A673 (cell line): ENCODE measurements at regions not wholly inside any gene's neighbourhood (a gene's known extent, or its start where the extent isn't known, plus 50 kb on each side); places are given as distances from the start of the nearest gene placed in this dataset.

Experiments used
- BruUV-seq: library from RNA; stranded (reverse); fragments of 400-500 nt; replicated peaks from 2 replicates; lab custom pipeline; 2021; lab: Mats Ljungman, UMichigan
- CTCF ChIA-PET: fragments of 300-600 bp; sonication (Branson Sonifier 250); formaldehyde crosslinking; loops from one replicate; lab custom pipeline; 2022; ENCODE audit warnings: antibody characterized with exemption; lab: Charles Lee
- POLR2A ChIA-PET: fragments of 300-600 bp; sonication (Branson Sonifier 250); formaldehyde crosslinking; loops from one replicate; lab custom pipeline; 2022; ENCODE audit warnings: antibody characterized with exemption; ENCODE audit not compliant: low non-redundant PET; lab: Charles Lee
- DNase-seq: peaks from one replicate; pipeline ENCODE4 v3.0.0-alpha.2; 2015; ENCODE audit warnings: low spot score
- H3K27ac ChIP-seq: fragments of 200-600 bp; sonication (generic); 2 replicates; pipeline ENCODE4 v1.5.1; 2016; ENCODE audit warnings: mixed run types, low read depth, mild to moderate bottlenecking, mixed read lengths, antibody characterized with exemption, low read length; ENCODE audit not compliant: poor library complexity, severe bottlenecking
- H3K27me3 ChIP-seq: fragments of 200-600 bp; sonication (generic); replicated peaks from 2 replicates; pipeline ENCODE4 v1.6.1; 2017; ENCODE audit warnings: mixed run types, low read depth, mild to moderate bottlenecking, mixed read lengths, antibody characterized with exemption, low read length; ENCODE audit not compliant: insufficient read depth, poor library complexity
- H3K36me3 ChIP-seq: fragments of 200-600 bp; sonication (generic); 2 replicates; pipeline ENCODE4 v1.6.1; 2016; ENCODE audit warnings: mixed run types, mild to moderate bottlenecking, mixed read lengths, antibody characterized with exemption, low read length; ENCODE audit not compliant: insufficient read depth, poor library complexity, severe bottlenecking
- H3K4me1 ChIP-seq: fragments of 200-600 bp; sonication (generic); 2 replicates; pipeline ENCODE4 v1.6.1; 2017; ENCODE audit warnings: mixed run types, mild to moderate bottlenecking, mixed read lengths, antibody characterized with exemption, low read length; ENCODE audit not compliant: insufficient read depth, poor library complexity, severe bottlenecking
- H3K4me3 ChIP-seq: fragments of 200-600 bp; sonication (generic); 2 replicates; pipeline ENCODE4 v1.5.1; 2016; ENCODE audit warnings: low read depth, mixed run types, mild to moderate bottlenecking, mixed read lengths, low read length; ENCODE audit not compliant: poor library complexity, severe bottlenecking
- H3K9me3 ChIP-seq: fragments of 200-600 bp; sonication (generic); 2 replicates; pipeline ENCODE4 v1.6.1; 2016; ENCODE audit warnings: mixed run types, low read depth, mild to moderate bottlenecking, mixed read lengths, antibody characterized with exemption, low read length; ENCODE audit not compliant: poor library complexity, severe bottlenecking
- EZH2 ChIP-seq: fragments of 200-600 bp; sonication (generic); IDR thresholded peaks from 2 replicates; pipeline ENCODE4 v1.6.1; 2017; ENCODE audit warnings: borderline replicate concordance, low read depth, mild to moderate bottlenecking, mixed read lengths, antibody characterized with exemption, low read length; ENCODE audit not compliant: poor library complexity, severe bottlenecking
- intact Hi-C: fragments of 100-400 bp; cut with micrococcal nuclease; formaldehyde crosslinking; loops from one replicate; pipeline ENCODE4 v1.10.0; 2022; ENCODE audit not compliant: unreplicated experiment
- TF ChIP-seq, protein P1 (sequence below): fragments of 300-800, 200-600 bp; sonication (generic); conservative IDR thresholded peaks from 2 replicates; pipeline ENCODE4 v1.5.1; 2017; ENCODE audit warnings: low read depth, mild to moderate bottlenecking, antibody characterized with exemption, low read length, moderate library complexity, mixed read lengths

GRCh38 chr5:1937590-1937989 is 54.9 kb upstream of the IRX4 start:
- BruUV-seq = no TSS peak
- intact Hi-C loops = no loop called here

GRCh38 chr5:1936901-1937300 is 54.2 kb upstream of the IRX4 start:
- TF ChIP-seq, protein P1, sequence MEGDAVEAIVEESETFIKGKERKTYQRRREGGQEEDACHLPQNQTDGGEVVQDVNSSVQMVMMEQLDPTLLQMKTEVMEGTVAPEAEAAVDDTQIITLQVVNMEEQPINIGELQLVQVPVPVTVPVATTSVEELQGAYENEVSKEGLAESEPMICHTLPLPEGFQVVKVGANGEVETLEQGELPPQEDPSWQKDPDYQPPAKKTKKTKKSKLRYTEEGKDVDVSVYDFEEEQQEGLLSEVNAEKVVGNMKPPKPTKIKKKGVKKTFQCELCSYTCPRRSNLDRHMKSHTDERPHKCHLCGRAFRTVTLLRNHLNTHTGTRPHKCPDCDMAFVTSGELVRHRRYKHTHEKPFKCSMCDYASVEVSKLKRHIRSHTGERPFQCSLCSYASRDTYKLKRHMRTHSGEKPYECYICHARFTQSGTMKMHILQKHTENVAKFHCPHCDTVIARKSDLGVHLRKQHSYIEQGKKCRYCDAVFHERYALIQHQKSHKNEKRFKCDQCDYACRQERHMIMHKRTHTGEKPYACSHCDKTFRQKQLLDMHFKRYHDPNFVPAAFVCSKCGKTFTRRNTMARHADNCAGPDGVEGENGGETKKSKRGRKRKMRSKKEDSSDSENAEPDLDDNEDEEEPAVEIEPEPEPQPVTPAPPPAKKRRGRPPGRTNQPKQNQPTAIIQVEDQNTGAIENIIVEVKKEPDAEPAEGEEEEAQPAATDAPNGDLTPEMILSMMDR = no peak
- TF ChIP-seq EZH2 = no peak
- H3K9me3 ChIP-seq = no peaks in the 10 kb centered on the region
- H3K4me3 ChIP-seq = no peak overlapping the region
- intact Hi-C loops = no loop called here
- H3K27me3 ChIP-seq = peaks cover 60% of the 10 kb centered on the region
- H3K27ac ChIP-seq = no peak overlapping the region
- no TSS peak for BruUV-seq
- DNase-seq = no peak
- H3K4me1 ChIP-seq = no peaks in the 10 kb centered on the region
- CTCF ChIA-PET = no interaction called here
- POLR2A ChIA-PET = no interaction called here
- H3K36me3 ChIP-seq = no peaks in the 10 kb centered on the region

More at GRCh38 chr5:1937590-1937989, 54.9 kb upstream of the IRX4 start:
- DNase-seq = no peak
- Histone ChIP-seq H3K27me3 (peaks cover 53% of the 10 kb centered on the region), H3K4me3 (no peak overlapping the region), H3K9me3 (no peaks in the 10 kb centered on the region), H3K36me3 (no peaks in the 10 kb centered on the region), H3K27ac (no peak overlapping the region), H3K4me1 (no peaks in the 10 kb centered on the region)
- ChIA-PET POLR2A (interaction anchor here (0.8 kb wide), 1 partner anchor 54 kb away, joined by 4 read pairs; no protein-coding TSS in a partner anchor), CTCF (no interaction called here)
- TF ChIP-seq, protein P1 = no peak
- no peak for TF ChIP-seq EZH2

GRCh38 chr5:1936413-1936812 is 53.7 kb upstream of the IRX4 start:
- TF ChIP-seq EZH2 = no peak
- TF ChIP-seq, protein P1 = no peak
- peaks cover 64% of the 10 kb centered on the region for H3K27me3 ChIP-seq
- POLR2A ChIA-PET = no interaction called here
- H3K9me3 ChIP-seq = no peaks in the 10 kb centered on the region
- H3K4me3 ChIP-seq = no peak overlapping the region
- no peaks in the 10 kb centered on the region for H3K36me3 ChIP-seq
- DNase-seq = no peak
- H3K4me1 ChIP-seq = no peaks in the 10 kb centered on the region
- CTCF ChIA-PET = no interaction called here
- H3K27ac ChIP-seq = no peak overlapping the region
- no TSS peak for BruUV-seq
- intact Hi-C loops = no loop called here
